ENCODE measurements at regions not wholly inside any gene's neighbourhood (a gene's known extent, or its start where the extent isn't known, plus 50 kb on each side); places are given as distances from the start of the nearest gene placed in this dataset.

DNA sequence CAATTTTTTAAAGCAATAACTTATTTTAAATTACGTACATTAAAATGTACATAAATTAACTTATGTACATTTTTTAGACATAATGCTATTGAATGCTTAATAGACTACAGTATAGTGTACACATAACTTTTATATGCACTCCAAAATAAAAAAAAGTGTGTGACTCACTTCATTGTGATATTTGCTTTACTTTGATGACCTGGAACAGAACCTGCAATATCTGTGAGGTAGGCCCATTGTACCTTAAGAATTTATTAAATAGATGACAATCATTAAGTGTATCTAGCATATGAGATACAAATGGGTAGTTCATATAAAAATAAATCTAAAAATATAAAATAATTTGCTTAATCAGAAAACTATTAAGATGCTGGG lies 276.7 kb downstream of the NFKBIZ start:
- no peak for DNase-seq (ENCODE audit: low spot score)
- Mint-ChIP-seq H3K4me3 (no peak overlapping the region), H3K27ac (no peak overlapping the region), H3K4me1 (ENCODE audit: low read depth) (peaks cover 13% of the 10 kb centered on the region), H3K36me3 (ENCODE audit: low read depth) (peaks cover 21% of the 10 kb centered on the region), H3K27me3 (ENCODE audit: insufficient read depth) (no peaks in the 10 kb centered on the region), H3K9me3 (peaks cover 43% of the 10 kb centered on the region)
- intact Hi-C loops (cut with micrococcal nuclease): no loop called here

- Mint-ChIP-seq H3K27me3 (ENCODE audit: insufficient read depth) (no peaks in the 10 kb centered on the region), H3K27ac (peak overlapping the region; percentile 64), H3K4me1 (ENCODE audit: low read depth) (peaks cover 29% of the 10 kb centered on the region), H3K4me3 (no peak overlapping the region), H3K36me3 (ENCODE audit: low read depth) (peaks cover 6% of the 10 kb centered on the region), H3K9me3 (peaks cover 9% of the 10 kb centered on the region)
- no peak for DNase-seq (ENCODE audit: low spot score)
- intact Hi-C loops (cut with micrococcal nuclease): no loop called here
Observed at GRCh38 chr3:102129760-102130608, 280.7 kb downstream of the NFKBIZ start.

GRCh38 chr3:102132370-102132769 lies 283.1 kb downstream of the NFKBIZ start:
- H3K9me3 Mint-ChIP-seq: peaks cover 10% of the 10 kb centered on the region
- no peak for DNase-seq (ENCODE audit: low spot score)
- peaks cover 42% of the 10 kb centered on the region for H3K4me1 Mint-ChIP-seq (ENCODE audit: low read depth)
- no peak overlapping the region for H3K4me3 Mint-ChIP-seq
- intact Hi-C loops (cut with micrococcal nuclease): loop anchor here (2.0 kb wide), 1 partner anchor 28 kb away; no protein-coding TSS in a partner anchor
- no peaks in the 10 kb centered on the region for H3K27me3 Mint-ChIP-seq (ENCODE audit: insufficient read depth)
- H3K27ac Mint-ChIP-seq: no peak overlapping the region
- no peaks in the 10 kb centered on the region for H3K36me3 Mint-ChIP-seq (ENCODE audit: low read depth)

- no peak overlapping the region for H3K4me3 Mint-ChIP-seq
- intact Hi-C loops (cut with micrococcal nuclease): loop anchor here (2.0 kb wide), 1 partner anchor 27 kb away; no protein-coding TSS in a partner anchor
Observed at GRCh38 chr3:102133376-102133775, 284.1 kb downstream of the NFKBIZ start.

GRCh38 chr3:102135316-102135715 lies 286.0 kb downstream of the NFKBIZ start:
- no peak for DNase-seq (ENCODE audit: low spot score)
- Mint-ChIP-seq H3K27ac (no peak overlapping the region), H3K4me3 (no peak overlapping the region), H3K4me1 (ENCODE audit: low read depth) (peaks cover 34% of the 10 kb centered on the region), H3K36me3 (ENCODE audit: low read depth) (peaks cover 2% of the 10 kb centered on the region), H3K9me3 (peaks cover 4% of the 10 kb centered on the region), H3K27me3 (ENCODE audit: insufficient read depth) (no peaks in the 10 kb centered on the region)
- intact Hi-C loops (cut with micrococcal nuclease): no loop called here

More at GRCh38 chr3:102133376-102133775, 284.1 kb downstream of the NFKBIZ start:
- peaks cover 2% of the 10 kb centered on the region for H3K36me3 Mint-ChIP-seq (ENCODE audit: low read depth)
- H3K27ac Mint-ChIP-seq: no peak overlapping the region
- DNase-seq (ENCODE audit: low spot score): no peak
- no peaks in the 10 kb centered on the region for H3K27me3 Mint-ChIP-seq (ENCODE audit: insufficient read depth)
- H3K4me1 Mint-ChIP-seq (ENCODE audit: low read depth): peaks cover 42% of the 10 kb centered on the region
- peaks cover 5% of the 10 kb centered on the region for H3K9me3 Mint-ChIP-seq

GRCh38 chr3:102136183-102136582 lies 286.9 kb downstream of the NFKBIZ start:
- Mint-ChIP-seq H3K4me3 (no peak overlapping the region), H3K4me1 (ENCODE audit: low read depth) (peaks cover 29% of the 10 kb centered on the region), H3K27me3 (ENCODE audit: insufficient read depth) (peaks cover 5% of the 10 kb centered on the region), H3K9me3 (peaks cover 4% of the 10 kb centered on the region), H3K36me3 (ENCODE audit: low read depth) (peaks cover 2% of the 10 kb centered on the region), H3K27ac (no peak overlapping the region)
- no peak for DNase-seq (ENCODE audit: low spot score)
- intact Hi-C loops (cut with micrococcal nuclease): no loop called here

DNA sequence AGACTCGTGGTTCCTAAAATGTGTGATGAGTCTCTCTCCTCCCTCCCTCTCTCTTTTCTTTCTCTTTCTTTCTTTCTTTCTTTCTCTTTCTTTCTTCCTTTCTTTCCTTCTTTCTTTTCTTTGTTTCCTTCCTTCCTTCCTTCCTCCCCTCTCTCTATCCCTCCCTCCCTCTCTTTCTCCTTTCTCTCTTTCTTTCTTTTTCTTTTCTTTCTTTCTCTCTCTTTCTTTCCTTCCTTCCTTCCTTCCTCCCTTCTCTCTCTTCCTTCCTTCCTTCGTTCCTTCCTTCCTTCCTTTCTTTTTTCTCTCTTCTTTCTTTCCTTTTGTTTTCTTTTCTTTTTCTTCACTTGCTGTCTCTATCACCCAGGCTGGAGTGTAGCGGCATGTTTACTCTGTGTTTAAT lies 290.8 kb downstream of the NFKBIZ start:
- Mint-ChIP-seq H3K9me3 (peaks cover 4% of the 10 kb centered on the region), H3K36me3 (ENCODE audit: low read depth) (peaks cover 2% of the 10 kb centered on the region), H3K27me3 (ENCODE audit: insufficient read depth) (peaks cover 5% of the 10 kb centered on the region), H3K27ac (no peak overlapping the region), H3K4me3 (no peak overlapping the region), H3K4me1 (ENCODE audit: low read depth) (peaks cover 12% of the 10 kb centered on the region)
- intact Hi-C loops (cut with micrococcal nuclease): no loop called here
- DNase-seq (ENCODE audit: low spot score): no peak

DNA sequence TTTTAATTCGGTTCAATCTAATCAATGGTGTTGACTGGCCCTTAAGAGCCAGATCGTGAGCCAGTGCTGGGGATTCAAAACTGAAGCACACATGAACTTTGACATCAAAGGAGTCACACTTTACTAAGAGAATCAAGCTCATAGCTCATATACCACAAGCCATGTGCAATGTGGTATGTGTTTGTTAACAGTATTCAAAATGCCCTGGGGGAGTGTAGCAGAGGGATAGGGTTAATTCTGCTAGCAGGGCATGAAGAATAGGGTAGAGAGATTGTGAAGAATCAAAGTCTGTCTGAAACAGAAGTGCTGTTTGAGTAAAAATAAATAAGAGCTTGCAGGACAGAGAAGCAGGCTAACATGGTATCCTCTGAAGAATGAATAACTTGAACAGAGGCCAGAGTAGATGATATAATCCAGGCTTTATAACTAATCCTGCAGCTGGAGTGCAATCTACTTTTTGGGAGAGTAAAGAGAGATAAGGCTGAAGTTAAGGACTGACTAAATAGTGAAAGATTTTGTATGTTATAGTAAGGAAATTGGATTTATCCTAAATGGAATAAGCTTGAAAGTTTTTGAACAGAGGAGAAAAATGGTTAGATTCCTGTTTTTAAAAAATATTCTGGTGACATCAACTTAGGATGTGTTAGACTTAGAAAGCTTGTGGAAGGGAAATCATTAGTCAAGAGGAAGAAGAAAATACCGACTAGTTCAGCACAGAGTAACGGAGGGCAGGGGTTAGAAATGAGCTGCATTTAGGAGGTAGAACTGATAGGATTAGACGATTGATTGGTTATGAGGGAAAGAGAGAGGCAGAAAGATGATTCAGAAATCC lies 292.0 kb downstream of the NFKBIZ start:
- peaks cover 2% of the 10 kb centered on the region for H3K36me3 Mint-ChIP-seq (ENCODE audit: low read depth)
- H3K4me1 Mint-ChIP-seq (ENCODE audit: low read depth): no peaks in the 10 kb centered on the region
- no peak for DNase-seq (ENCODE audit: low spot score)
- H3K4me3 Mint-ChIP-seq: no peak overlapping the region
- intact Hi-C loops (cut with micrococcal nuclease): no loop called here
- H3K9me3 Mint-ChIP-seq: peaks cover 9% of the 10 kb centered on the region
- H3K27me3 Mint-ChIP-seq (ENCODE audit: insufficient read depth): peaks cover 5% of the 10 kb centered on the region
- no peak overlapping the region for H3K27ac Mint-ChIP-seq

GRCh38 chr3:102141928-102142239 lies 292.6 kb downstream of the NFKBIZ start:
- Mint-ChIP-seq H3K4me1 (ENCODE audit: low read depth) (no peaks in the 10 kb centered on the region), H3K4me3 (no peak overlapping the region), H3K9me3 (peaks cover 9% of the 10 kb centered on the region), H3K27me3 (ENCODE audit: insufficient read depth) (peaks cover 5% of the 10 kb centered on the region), H3K27ac (no peak overlapping the region), H3K36me3 (ENCODE audit: low read depth) (peaks cover 2% of the 10 kb centered on the region)
- intact Hi-C loops (cut with micrococcal nuclease): no loop called here
- no peak for DNase-seq (ENCODE audit: low spot score)

GRCh38 chr3:102142379-102143060 lies 292.3 kb upstream of the ZPLD1 start:
- Mint-ChIP-seq H3K36me3 (ENCODE audit: low read depth) (peaks cover 2% of the 10 kb centered on the region), H3K4me1 (ENCODE audit: low read depth) (no peaks in the 10 kb centered on the region), H3K27me3 (ENCODE audit: insufficient read depth) (peaks cover 5% of the 10 kb centered on the region), H3K4me3 (no peak overlapping the region), H3K27ac (no peak overlapping the region), H3K9me3 (peaks cover 7% of the 10 kb centered on the region)
- DNase-seq (ENCODE audit: low spot score): no peak
- intact Hi-C loops (cut with micrococcal nuclease): no loop called here

- no peak overlapping the region for H3K4me3 Mint-ChIP-seq
- H3K27me3 Mint-ChIP-seq (ENCODE audit: insufficient read depth): peaks cover 5% of the 10 kb centered on the region
- no peaks in the 10 kb centered on the region for H3K36me3 Mint-ChIP-seq (ENCODE audit: low read depth)
- peaks cover 17% of the 10 kb centered on the region for H3K9me3 Mint-ChIP-seq
- intact Hi-C loops (cut with micrococcal nuclease): no loop called here
- H3K27ac Mint-ChIP-seq: no peak overlapping the region
- H3K4me1 Mint-ChIP-seq (ENCODE audit: low read depth): no peaks in the 10 kb centered on the region
- DNase-seq (ENCODE audit: low spot score): no peak
Observed at GRCh38 chr3:102143536-102143935, 291.3 kb upstream of the ZPLD1 start.

DNA sequence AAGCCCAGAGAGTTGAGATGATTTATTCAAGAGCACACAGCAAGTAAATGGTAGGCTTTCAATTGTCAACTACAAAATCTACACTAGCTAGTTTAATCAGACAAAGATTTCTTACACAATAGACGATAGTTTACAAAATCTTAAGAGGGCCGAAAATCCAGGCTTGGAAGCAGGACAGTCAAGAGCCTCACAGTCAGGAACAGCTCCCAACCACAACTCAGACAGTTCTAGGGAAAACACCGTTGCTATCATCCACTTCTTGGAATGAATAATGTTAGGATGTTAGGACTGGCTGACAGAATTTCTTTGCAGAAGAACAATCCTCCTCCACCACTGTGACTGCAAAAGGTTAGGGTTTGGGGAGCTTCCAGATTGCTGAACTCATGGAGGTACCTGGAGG lies 290.8 kb upstream of the ZPLD1 start:
- H3K27me3 Mint-ChIP-seq (ENCODE audit: insufficient read depth): peaks cover 5% of the 10 kb centered on the region
- intact Hi-C loops (cut with micrococcal nuclease): no loop called here

More for the DNA sequence above, 290.8 kb upstream of the ZPLD1 start:
- DNase-seq (ENCODE audit: low spot score): no peak
- no peaks in the 10 kb centered on the region for H3K36me3 Mint-ChIP-seq (ENCODE audit: low read depth)
- no peak overlapping the region for H3K4me3 Mint-ChIP-seq
- H3K4me1 Mint-ChIP-seq (ENCODE audit: low read depth): no peaks in the 10 kb centered on the region
- no peak overlapping the region for H3K27ac Mint-ChIP-seq
- peaks cover 20% of the 10 kb centered on the region for H3K9me3 Mint-ChIP-seq

All from activated T-helper 1 cell treated with anti-CD3 and anti-CD28 coated beads, Interleukin-12 subunit alpha, Interleukin-12 subunit beta, Interleukin-2, Interleukin-4 antibody, amounts not matched to agents 30 ng/mL and 10 ng/mL and 1 ng/mL, durations not matched to agents 14 hours and 24 hours and 36 hours (primary cell).